Left ventricle myocardium inferior (tissue), 1 donor: ENCODE measurements at regions not wholly inside any gene's neighbourhood (a gene's known extent, or its start where the extent isn't known, plus 50 kb on each side); places are given as distances from the start of the nearest gene placed in this dataset.
"Not testable (repeated sequence)": the region's sequence is repeated elsewhere in the genome, so short reads cannot be mapped to it uniquely, and the experiment has no call there.

Source experiments
- DNase-seq: peaks from one replicate; pipeline ENCODE4 v3.0.0-alpha.2; 2020
- H3K27ac ChIP-seq: fragments of 200-600 bp; replicated peaks from 2 replicates; pipeline ENCODE4 v1.8.0; 2021
- H3K27me3 ChIP-seq: fragments of 200-600 bp; 2 replicates; pipeline ENCODE4 v1.8.0; 2021; ENCODE audit warnings: low read depth
- H3K36me3 ChIP-seq: fragments of 200-600 bp; 2 replicates; pipeline ENCODE4 v1.8.0; 2021
- H3K4me1 ChIP-seq: fragments of 200-600 bp; 2 replicates; pipeline ENCODE4 v1.8.0; 2021
- H3K4me3 ChIP-seq: fragments of 200-600 bp; 2 replicates; pipeline ENCODE4 v1.8.0; 2021; ENCODE audit warnings: mild to moderate bottlenecking, moderate library complexity
- H3K9me3 ChIP-seq: fragments of 200-600 bp; replicated peaks from 2 replicates; pipeline ENCODE4 v1.8.0; 2021
- intact Hi-C: fragments of 100-400 bp; cut with micrococcal nuclease; formaldehyde crosslinking; loops from one replicate; pipeline ENCODE4 v1.11.0; 2022
- TF ChIP-seq, protein P1 (sequence below): fragments of 200-600 bp; IDR thresholded peaks from 2 replicates; pipeline ENCODE4 v1.8.0; 2021; ENCODE audit warnings: antibody characterized with exemption, mild to moderate bottlenecking, borderline replicate concordance
- donor health status: DM: no; HTN: yes; CAD: no; lungs with severe emphysema.

DNA sequence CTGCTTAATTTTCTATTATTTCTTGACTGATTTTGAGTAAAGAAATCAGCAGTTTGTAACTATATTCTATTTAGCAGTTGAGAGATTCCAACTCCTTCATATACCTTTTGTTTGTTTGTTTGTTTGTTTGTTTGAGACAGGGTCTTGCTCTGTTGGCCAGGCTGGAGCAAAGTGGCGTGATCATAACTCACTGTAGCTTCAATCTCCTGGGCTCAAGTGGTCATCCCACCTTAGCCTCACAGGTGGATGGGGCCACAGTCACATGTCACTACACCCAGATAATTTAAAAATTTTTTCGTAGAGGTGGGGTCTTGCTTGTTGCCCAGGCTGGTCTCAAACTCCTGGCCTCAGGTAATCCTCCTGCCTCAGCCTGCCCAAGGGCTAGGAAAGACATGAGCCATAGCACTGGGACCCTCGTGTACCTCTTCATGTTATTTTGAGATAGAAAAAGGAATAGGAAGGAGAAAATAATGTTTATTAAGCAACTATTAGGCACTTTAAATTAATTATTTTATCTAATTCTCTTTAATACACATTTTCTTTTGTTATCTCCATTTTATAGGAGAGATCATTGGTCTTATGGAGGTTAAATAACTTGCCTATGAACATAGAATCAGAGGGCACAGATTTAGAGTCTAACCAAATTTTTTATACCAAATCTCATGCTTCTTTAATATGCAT, 133.0 kb downstream of the ZNF608 start:
- intact Hi-C loops: no loop called here
- no peak overlapping the region for H3K27ac ChIP-seq
- no peak for DNase-seq
- TF ChIP-seq, protein P1, sequence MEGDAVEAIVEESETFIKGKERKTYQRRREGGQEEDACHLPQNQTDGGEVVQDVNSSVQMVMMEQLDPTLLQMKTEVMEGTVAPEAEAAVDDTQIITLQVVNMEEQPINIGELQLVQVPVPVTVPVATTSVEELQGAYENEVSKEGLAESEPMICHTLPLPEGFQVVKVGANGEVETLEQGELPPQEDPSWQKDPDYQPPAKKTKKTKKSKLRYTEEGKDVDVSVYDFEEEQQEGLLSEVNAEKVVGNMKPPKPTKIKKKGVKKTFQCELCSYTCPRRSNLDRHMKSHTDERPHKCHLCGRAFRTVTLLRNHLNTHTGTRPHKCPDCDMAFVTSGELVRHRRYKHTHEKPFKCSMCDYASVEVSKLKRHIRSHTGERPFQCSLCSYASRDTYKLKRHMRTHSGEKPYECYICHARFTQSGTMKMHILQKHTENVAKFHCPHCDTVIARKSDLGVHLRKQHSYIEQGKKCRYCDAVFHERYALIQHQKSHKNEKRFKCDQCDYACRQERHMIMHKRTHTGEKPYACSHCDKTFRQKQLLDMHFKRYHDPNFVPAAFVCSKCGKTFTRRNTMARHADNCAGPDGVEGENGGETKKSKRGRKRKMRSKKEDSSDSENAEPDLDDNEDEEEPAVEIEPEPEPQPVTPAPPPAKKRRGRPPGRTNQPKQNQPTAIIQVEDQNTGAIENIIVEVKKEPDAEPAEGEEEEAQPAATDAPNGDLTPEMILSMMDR: no peak
- H3K36me3 ChIP-seq: no peaks in the 10 kb centered on the region
- H3K4me1 ChIP-seq: no peaks in the 10 kb centered on the region
- no peak overlapping the region for H3K4me3 ChIP-seq
- no peaks in the 10 kb centered on the region for H3K9me3 ChIP-seq
- H3K27me3 ChIP-seq: no peaks in the 10 kb centered on the region

DNA sequence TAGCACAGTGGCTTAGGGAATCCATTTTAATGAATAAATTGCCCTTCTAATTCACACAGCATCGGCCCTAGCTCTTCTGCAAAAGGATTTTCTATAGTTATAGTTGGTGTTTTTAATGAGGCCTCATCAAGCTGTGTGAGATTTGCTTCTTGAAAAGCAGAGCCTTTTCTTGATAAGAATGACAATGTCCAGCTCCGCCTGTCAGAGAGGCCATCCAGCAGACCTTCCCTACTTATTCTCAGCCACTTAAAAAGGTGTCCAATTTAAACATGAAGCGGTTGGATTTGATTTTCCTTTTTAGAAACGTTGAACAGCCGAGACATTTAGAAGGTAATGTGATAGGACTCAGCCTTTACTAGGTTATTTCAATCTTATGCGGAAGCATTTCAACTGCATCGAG, 134.4 kb downstream of the ZNF608 start:
- no peak for DNase-seq
- Histone ChIP-seq H3K4me3 (no peak overlapping the region), H3K27me3 (no peaks in the 10 kb centered on the region), H3K9me3 (no peaks in the 10 kb centered on the region), H3K4me1 (no peaks in the 10 kb centered on the region), H3K27ac (no peak overlapping the region), H3K36me3 (no peaks in the 10 kb centered on the region)
- TF ChIP-seq, protein P1: no peak
- intact Hi-C loops: no loop called here

DNA sequence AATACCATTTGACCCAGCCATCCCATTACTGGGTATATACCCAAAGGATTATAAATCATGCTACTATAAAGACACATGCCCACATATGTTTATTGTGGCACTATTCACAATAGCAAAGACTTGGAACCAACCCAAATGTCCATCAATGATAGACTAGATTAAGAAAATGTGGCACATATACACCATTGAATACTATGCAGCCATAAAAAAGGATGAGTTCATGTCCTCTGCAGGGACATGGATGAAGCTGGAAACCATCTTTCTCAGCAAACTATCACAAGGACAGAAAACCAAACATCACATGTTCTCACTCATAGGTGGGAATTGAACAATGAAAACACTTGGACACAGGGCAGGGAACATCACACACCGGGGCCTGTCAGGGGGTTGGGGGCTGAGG, 135.2 kb downstream of the ZNF608 start:
- H3K4me1 ChIP-seq, intact Hi-C loops, H3K4me3 ChIP-seq, H3K27ac ChIP-seq, DNase-seq, H3K27me3 ChIP-seq, H3K36me3 ChIP-seq, H3K9me3 ChIP-seq: not testable (repeated sequence)

DNA sequence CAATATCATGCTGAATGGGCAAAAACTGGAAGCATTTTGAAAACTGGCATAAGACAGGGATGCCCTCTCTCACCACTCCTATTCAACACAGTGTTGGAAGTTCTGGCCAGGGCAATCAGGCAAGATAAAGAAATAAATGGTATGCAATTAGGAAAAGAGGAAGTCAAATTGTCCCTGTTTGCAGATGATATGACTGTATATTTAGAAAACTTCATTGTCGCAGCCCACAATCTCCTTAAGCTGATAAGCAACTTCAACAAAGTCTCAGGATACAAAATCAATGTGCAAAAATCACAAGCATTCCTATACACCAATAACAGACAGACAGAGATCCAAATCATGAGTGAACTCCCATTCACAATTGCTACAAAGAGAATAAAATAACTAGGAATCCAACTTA, 136.8 kb downstream of the ZNF608 start:
- intact Hi-C loops, H3K27me3 ChIP-seq, H3K36me3 ChIP-seq, H3K4me3 ChIP-seq, H3K9me3 ChIP-seq, H3K27ac ChIP-seq, DNase-seq: not testable (repeated sequence)
- H3K4me1 ChIP-seq: peaks cover 20% of the 10 kb centered on the region

DNA sequence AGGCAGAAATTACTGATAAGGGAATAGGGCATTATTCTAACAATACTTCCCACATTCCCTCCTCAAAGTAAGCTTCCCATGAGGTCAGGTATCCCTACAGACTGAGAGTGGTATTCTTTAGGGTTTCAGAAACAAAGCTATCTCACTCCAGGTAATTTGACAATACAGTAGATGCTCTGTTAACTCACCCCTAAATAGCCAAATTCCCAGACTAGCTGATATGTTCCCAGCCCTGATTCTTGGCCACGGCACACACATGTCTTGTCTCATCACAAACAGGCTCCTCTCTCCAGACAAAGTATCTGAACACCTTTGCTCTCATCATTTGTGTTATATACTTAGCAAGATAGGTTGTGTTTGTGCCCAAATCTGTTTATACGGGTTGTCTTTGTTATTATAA, 139.9 kb downstream of the ZNF608 start:
- no peaks in the 10 kb centered on the region for H3K36me3 ChIP-seq
- no peak for DNase-seq
- no peaks in the 10 kb centered on the region for H3K9me3 ChIP-seq
- H3K27ac ChIP-seq: peak overlapping the region; percentile 66
- TF ChIP-seq, protein P1: no peak
- intact Hi-C loops: no loop called here
- H3K27me3 ChIP-seq: no peaks in the 10 kb centered on the region
- no peak overlapping the region for H3K4me3 ChIP-seq
- H3K4me1 ChIP-seq: peaks cover 27% of the 10 kb centered on the region

DNA sequence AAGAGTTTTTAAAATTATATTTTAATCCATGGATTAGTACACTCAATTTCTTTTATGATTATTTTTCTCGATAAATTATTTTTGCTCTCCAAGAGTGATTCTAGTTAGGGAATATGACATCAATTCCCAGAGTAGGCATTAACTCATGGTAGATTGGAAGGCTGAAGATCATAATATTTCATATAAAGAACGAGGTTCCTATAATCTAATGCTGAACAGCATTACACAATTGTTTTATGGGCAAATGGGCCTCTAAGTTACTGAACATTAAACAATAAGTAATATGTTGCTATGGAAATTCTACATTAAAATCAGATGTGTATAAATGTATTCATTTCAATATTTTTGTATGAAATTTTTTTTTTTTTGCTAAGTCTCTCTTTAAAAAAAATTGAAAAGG, 140.3 kb downstream of the ZNF608 start:
- no peak for DNase-seq
- Histone ChIP-seq H3K36me3 (no peaks in the 10 kb centered on the region), H3K27me3 (no peaks in the 10 kb centered on the region), H3K4me3 (no peak overlapping the region), H3K27ac (peak overlapping the region; percentile 66), H3K9me3 (no peaks in the 10 kb centered on the region), H3K4me1 (peaks cover 27% of the 10 kb centered on the region)
- intact Hi-C loops: no loop called here
- TF ChIP-seq, protein P1: no peak
